Gastroesophageal sphincter (tissue), 4 donors: ENCODE measurements at regions not wholly inside any gene's neighbourhood (a gene's known extent, or its start where the extent isn't known, plus 50 kb on each side); places are given as distances from the start of the nearest gene placed in this dataset.

Experiments used
- ATAC-seq: fragments of 150-250 bp; one replicate; pipeline ENCODE4 v1.9.1; 2016; ENCODE audit warnings: mild to moderate bottlenecking, moderate library complexity
- H3K27ac ChIP-seq, 4 donors: fragments of 200-600 bp; sonication (generic) in 3 of 4; 1 replicate in 3 of 4; 2 replicates in 1 of 4; pipeline ENCODE4 v1.5.1; 2016 to 2019
- H3K27me3 ChIP-seq: fragments of 200-600 bp; sonication (generic); one replicate; pipeline ENCODE4 v1.5.1; 2019
- H3K36me3 ChIP-seq, 2 donors: fragments of 200-600 bp; sonication (generic); one replicate each; pipeline ENCODE4 v1.5.1; 2019; ENCODE audit warnings: control low read depth in 1 of 2
- H3K4me1 ChIP-seq, 3 donors: fragments of 200-600 bp; sonication (generic); 1 replicate in 2 of 3; 2 replicates in 1 of 3; pipeline ENCODE4 v1.5.1; 2016 to 2019; ENCODE audit warnings: control low read depth in 2 of 3
- H3K4me3 ChIP-seq, 2 donors: fragments of 200-600 bp; sonication (generic); one replicate each; pipeline ENCODE4 v1.5.1; 2019; ENCODE audit warnings: mild to moderate bottlenecking in 1 of 2, moderate library complexity in 1 of 2
- H3K9me3 ChIP-seq, 3 donors: fragments of 200-600 bp; sonication (generic); one replicate each; pipeline ENCODE4 v1.5.1; 2017 to 2019; ENCODE audit warnings: control low read depth in 2 of 3
- CTCF ChIP-seq, 4 experiments: fragments of 200-600 bp in 2 of 4; fragments of 450-650 bp in 2 of 4; sonication (generic) in 1 of 4; IDR thresholded peaks; one replicate each; pipeline ENCODE4 v1.5.1; 2017 to 2019; ENCODE audit warnings: antibody characterized with exemption in 4 of 4, mild to moderate bottlenecking in 2 of 4, moderate library complexity in 2 of 4
- EP300 ChIP-seq: sonication (generic); formaldehyde crosslinking; IDR thresholded peaks from one replicate; pipeline ENCODE4 v1.6.1; 2017; ENCODE audit warnings: antibody characterized with exemption, mild to moderate bottlenecking
- POLR2A ChIP-seq, 2 donors: fragments of 450-650 bp; IDR thresholded peaks; one replicate each; pipeline ENCODE4 v1.6.1; 2017; ENCODE audit warnings: antibody characterized with exemption in 2 of 2, mild to moderate bottlenecking in 2 of 2, moderate library complexity in 1 of 2
- POLR2AphosphoS5 ChIP-seq: sonication (generic); formaldehyde crosslinking; IDR thresholded peaks from one replicate; pipeline ENCODE4 v1.6.1; 2017; ENCODE audit warnings: antibody characterized with exemption
- WGBS, 2 donors: methylation state at CpG; one replicate each; pipeline ENCODE4 v1.1.5; 2018; ENCODE audit warnings: low coverage in 1 of 2; 5-methylcytosine and 5-hydroxymethylcytosine counted together

DNA sequence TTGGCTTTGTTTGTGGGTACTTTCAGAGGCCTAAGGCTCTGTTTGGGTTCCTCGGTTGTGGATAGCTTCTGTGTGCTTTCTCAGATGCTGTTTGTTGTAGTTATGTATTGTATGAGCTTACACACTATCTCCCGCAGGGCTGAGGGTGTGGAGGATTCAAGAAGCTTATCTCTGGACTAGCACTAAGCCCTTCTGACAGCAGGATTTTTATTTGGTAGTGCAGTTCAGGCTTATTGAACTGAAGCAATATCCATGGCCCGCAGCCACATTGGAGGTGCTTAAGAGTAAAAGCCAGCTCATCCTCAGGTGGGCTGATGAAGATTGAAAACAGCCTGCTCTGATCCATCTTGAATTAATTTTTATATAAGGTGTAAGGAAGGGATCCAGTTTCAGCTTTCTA is 128.2 kb downstream of the RASGEF1B start:
- H3K9me3 ChIP-seq, result no peaks in the 10 kb centered on the region
- no peak for ATAC-seq
- no peaks in the 10 kb centered on the region for H3K27me3 ChIP-seq
- H3K36me3 ChIP-seq, result no peaks in the 10 kb centered on the region
- no peaks in the 10 kb centered on the region for H3K4me1 ChIP-seq
- H3K4me3 ChIP-seq, result no peak overlapping the region
- TF ChIP-seq POLR2A (IDR thresholded peaks at IDR 0.05), result no peak
- TF ChIP-seq POLR2AphosphoS5, result no peak
- TF ChIP-seq CTCF (IDR thresholded peaks at IDR 0.05), result no peak
- no peak for TF ChIP-seq EP300
- no peak overlapping the region for H3K27ac ChIP-seq
- 80 to 100% methylated on average over 2 of the region's 3 CpGs for WGBS, 2 donors

DNA sequence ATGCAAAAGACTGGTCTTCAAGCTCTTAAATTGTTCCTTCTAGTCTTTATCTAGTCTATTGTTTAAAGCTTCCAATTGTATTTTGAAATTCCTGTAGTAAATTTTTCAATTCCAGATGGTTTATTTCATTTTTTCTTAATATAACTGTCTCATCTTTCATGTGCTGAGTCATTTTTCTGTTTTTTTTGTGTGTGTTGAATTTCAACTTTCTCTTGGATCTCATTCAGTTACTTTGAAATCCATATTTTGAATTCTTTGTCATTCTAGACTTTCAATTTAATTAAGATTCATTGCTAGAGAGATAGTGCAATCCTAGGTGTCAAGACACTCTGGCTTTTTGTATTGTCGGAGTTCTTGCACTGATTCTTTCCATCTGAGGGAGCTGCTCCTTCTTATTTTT is 128.0 kb upstream of the PRKG2 start:
- Histone ChIP-seq H3K27ac (no peak overlapping the region), H3K36me3 (no peaks in the 10 kb centered on the region), H3K4me1 (no peaks in the 10 kb centered on the region), H3K4me3 (no peak overlapping the region), H3K27me3 (no peaks in the 10 kb centered on the region), H3K9me3 (no peaks in the 10 kb centered on the region)
- WGBS, 2 donors, result 75% methylated on average over 1 of the region's 1 CpG; no CpG with 5 or more reads in 1 of the 2 donors
- ATAC-seq, result no peak
- TF ChIP-seq EP300 (no peak), CTCF (IDR thresholded peaks at IDR 0.05) (no peak)

GRCh38 chr4:81337211-81337610 is 122.2 kb upstream of the PRKG2 start:
- no peaks in the 10 kb centered on the region for H3K27me3 ChIP-seq
- no peaks in the 10 kb centered on the region for H3K4me1 ChIP-seq
- no peaks in the 10 kb centered on the region for H3K9me3 ChIP-seq
- TF ChIP-seq POLR2AphosphoS5 (no peak), CTCF (IDR thresholded peaks at IDR 0.05) (no peak), POLR2A (IDR thresholded peaks at IDR 0.05) (no peak), EP300 (no peak)
- 23 to 24% methylated on average over 1 of the region's 1 CpG for WGBS, 2 donors
- H3K36me3 ChIP-seq, result no peaks in the 10 kb centered on the region
- H3K27ac ChIP-seq, result no peak overlapping the region
- no peak overlapping the region for H3K4me3 ChIP-seq
- no peak for ATAC-seq

- no peaks in the 10 kb centered on the region for H3K9me3 ChIP-seq
- TF ChIP-seq POLR2AphosphoS5 (no peak), CTCF (IDR thresholded peaks at IDR 0.05) (no peak), EP300 (no peak), POLR2A (IDR thresholded peaks at IDR 0.05) (no peak)
- H3K4me1 ChIP-seq, result no peaks in the 10 kb centered on the region
- no peak overlapping the region for H3K27ac ChIP-seq
- no peak overlapping the region for H3K4me3 ChIP-seq
- no peaks in the 10 kb centered on the region for H3K36me3 ChIP-seq
- H3K27me3 ChIP-seq, result no peaks in the 10 kb centered on the region
- WGBS, 2 donors, result 59 to 76% methylated on average over 3 to 5 of the region's 5 CpGs
- ATAC-seq, result no peak
Measured at GRCh38 chr4:81335122-81335912, 120.3 kb upstream of the PRKG2 start.

DNA sequence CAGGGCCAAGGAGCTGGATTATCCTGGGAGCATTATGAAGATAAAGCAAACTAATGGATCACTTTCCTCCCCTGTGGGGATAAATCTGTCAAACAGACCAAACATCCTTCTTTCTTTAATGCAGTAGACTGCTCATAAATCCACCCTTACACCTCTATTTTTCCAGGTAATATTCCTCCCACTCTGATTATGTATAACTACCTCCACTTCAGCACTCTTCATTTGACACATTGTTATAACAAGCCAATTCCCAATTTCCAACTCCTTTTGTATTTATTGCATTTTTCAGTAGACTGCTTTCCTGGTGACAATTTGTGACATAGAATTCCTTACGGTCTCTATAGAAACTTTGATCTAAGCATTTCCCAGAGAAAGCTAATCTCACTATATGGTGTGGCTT is 115.0 kb upstream of the PRKG2 start:
- TF ChIP-seq CTCF (IDR thresholded peaks at IDR 0.05), result no peak
- TF ChIP-seq EP300, result no peak
- no peak for TF ChIP-seq POLR2A (IDR thresholded peaks at IDR 0.05)
- no peak for TF ChIP-seq POLR2AphosphoS5
- Histone ChIP-seq H3K9me3 (no peaks in the 10 kb centered on the region), H3K27me3 (no peaks in the 10 kb centered on the region), H3K4me1 (no peaks in the 10 kb centered on the region), H3K4me3 (no peak overlapping the region), H3K27ac (no peak overlapping the region), H3K36me3 (no peaks in the 10 kb centered on the region)
- ATAC-seq, result no peak
- 44 to 60% methylated on average over 1 of the region's 1 CpG for WGBS, 2 donors
